Suppressor macrophage treated with lipopolysaccharide for 4 hours (primary cell): ENCODE measurements at regions not wholly inside any gene's neighbourhood (a gene's known extent, or its start where the extent isn't known, plus 50 kb on each side); places are given as distances from the start of the nearest gene placed in this dataset.
"Not testable (repeated sequence)": the region's sequence is repeated elsewhere in the genome, so short reads cannot be mapped to it uniquely, and the experiment has no call there.

Experiments used
- DNase-seq: peaks from one replicate; pipeline ENCODE4 v3.0.0-alpha.2; 2020

DNA sequence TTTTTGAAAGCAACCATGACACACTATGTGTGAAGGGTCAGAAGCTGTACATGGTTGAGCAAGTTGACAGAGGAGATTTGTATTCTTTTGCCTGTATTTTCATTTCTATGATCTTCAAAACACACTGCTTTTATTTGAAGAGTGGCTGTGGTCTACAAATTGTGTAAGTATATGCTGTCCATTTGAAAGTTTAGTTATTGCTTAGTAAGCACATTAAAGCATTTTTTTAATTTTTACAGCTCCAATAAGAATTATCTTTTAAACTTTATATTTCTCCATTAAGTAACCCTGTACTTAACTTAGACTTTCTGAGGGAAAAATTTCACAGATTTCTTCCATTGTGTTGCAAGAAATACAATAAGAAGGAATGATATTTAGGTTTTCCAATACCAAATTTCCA lies 915.2 kb downstream of the SLC6A15 start:
- no peak for DNase-seq

DNA sequence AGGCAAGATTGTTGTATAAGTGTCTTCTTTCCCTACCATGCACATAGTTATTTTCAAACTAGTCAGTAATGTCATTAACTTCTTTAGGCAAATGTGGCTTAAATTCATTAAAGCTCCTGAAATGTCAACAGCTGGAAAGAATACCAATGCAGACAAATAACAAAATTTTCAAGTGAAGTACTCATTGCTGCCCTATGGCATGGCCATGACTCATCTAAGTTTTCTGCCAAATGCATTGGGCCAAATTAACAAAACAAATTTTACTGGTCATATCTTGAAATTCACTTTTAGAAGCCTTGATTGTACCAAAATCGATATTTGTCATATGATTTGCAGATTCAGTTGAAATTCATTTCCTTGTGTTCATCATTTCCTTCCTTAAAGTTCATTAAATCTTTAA lies 915.9 kb downstream of the SLC6A15 start:
- no peak for DNase-seq

DNA sequence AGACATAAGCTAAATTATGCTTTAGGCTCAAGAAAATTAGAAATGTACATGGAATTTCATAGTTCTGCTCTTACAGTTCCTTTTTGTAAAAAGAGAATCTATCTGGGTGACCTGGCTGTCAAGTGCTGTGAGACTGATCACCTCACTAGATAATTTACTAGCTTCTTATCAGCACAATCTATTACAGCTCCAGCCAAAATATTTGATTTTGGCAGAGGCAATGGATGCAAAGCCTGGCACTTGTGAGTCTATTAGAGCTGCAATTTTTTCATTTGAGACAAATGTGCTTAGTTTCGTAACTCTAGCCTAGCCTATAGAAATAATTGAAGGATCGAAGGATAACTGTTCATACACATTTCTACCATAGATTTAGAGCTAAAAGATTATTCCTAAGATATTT lies 927.5 kb downstream of the SLC6A15 start:
- no peak for DNase-seq

DNA sequence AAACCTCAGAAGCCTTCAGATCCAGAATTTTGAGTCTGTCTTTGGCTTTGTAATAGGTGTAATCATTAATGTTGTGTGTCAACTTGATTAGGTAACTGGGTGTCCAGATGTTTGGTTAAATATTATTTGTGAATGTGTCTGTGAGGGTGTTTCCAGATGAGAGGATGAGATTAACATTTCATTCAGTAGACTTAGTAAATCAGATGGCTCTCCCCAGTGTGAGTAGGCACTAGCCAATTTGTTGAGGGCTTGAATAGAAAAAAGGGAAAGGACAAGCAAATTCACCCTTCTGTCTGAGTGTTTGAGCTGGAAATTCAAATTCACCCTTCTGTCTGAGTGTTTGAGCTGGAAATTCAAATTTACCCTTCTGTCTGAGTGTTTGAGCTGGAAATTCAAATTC lies 932.2 kb downstream of the SLC6A15 start:
- no peak for DNase-seq

DNA sequence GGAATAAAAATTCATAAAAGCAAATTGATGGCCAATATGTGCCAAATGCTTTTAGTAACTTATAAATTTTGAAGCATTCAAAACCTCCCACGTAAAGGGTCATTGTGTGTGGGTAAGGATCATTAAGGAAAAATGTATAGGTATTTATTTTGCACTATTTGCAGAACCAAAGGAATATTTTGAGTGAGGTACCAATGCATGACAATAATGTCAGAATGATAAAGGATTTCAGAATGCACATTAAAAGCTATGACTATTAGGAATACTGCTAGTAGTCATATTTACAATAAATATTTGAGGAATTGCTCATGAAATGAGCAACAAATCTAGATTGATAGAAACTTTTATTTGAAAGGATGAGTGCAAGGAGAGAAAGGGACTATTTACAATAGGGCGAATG lies 932.8 kb downstream of the SLC6A15 start:
- no peak for DNase-seq

DNA sequence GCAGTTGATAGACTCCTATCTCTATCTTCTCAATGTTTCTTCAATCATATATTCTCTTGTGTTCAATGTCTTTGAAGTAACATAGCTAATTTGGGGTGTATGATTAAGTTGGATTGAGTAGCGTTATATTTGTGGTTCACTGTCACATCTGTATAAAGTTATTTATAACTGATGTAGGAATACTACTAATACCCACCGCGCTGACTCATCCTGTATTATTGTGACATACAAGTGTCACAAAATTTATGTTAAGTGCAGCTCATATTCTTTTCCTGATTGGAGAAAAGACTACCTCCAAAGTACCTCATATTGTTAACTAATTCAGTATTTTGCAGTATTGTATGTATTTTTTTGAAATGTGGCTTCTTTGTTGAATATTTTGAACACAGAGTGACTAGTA lies 940.8 kb downstream of the SLC6A15 start:
- no peak for DNase-seq

DNA sequence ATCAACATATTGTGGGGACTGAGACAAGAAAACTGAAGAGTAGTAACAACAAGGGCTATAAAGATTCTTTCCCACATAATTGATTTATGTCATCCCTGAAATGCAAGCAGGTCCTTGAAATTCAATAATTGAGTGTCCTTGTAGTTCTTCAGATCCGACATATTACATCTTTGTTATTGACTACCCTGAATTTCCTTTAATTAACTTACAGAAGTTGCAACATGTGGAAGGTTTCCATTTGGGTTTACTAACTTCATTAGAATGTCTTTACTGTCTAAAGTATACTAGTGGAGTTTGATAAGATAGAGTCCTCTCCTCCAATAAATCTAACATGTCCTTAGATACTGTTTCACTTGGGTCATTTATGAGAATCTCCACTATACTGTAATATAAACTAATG lies 951.8 kb downstream of the SLC6A15 start:
- no peak for DNase-seq

DNA sequence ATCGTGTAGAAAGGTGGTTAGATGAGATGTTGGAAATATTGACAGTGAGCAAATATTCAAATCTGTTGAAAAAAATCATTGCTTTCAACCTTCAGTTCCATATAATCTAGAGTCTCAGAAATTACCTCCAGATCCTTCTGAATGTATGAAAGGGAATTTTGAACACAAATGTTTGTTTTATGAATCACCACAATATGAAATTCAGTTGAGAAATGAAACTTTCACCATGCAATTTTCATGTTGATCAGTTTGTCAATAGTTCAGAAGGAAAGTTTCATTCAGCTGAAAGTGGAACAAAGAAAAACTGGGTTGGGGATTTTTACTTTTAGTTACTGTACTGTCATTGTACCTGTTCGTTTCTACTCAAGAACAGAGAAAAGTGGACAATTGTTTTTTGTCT lies 953.6 kb downstream of the SLC6A15 start:
- no peak for DNase-seq

DNA sequence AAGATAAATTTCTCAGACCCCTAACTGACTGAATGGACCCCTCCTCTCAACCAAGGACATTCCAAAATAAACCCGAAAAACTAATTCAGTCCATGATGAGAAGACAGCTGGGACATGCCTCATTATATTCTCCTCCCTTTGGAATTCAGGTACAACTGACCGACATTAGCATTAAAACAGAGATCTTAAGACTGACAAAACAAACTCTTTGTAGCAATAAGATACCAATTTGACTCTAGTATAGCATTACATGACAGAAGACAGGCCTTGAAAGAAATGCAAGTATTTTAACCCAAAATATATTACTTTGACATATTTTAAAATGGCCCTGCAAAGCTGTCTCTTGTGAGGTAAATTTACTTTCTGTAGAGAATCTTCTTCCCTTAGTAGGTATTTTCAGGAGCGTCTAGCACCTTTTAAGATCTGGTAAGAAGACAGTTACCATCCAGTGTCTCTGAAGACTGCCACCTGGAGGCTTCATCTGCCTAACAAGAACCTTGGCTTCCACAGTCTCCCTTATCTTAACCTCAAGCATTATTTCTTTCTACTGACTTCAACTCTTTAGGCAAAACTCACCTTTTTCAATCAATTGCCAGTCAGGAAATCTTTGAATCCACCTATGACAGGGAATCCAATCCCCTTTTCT lies 957.5 kb downstream of the SLC6A15 start:
- no peak for DNase-seq

DNA sequence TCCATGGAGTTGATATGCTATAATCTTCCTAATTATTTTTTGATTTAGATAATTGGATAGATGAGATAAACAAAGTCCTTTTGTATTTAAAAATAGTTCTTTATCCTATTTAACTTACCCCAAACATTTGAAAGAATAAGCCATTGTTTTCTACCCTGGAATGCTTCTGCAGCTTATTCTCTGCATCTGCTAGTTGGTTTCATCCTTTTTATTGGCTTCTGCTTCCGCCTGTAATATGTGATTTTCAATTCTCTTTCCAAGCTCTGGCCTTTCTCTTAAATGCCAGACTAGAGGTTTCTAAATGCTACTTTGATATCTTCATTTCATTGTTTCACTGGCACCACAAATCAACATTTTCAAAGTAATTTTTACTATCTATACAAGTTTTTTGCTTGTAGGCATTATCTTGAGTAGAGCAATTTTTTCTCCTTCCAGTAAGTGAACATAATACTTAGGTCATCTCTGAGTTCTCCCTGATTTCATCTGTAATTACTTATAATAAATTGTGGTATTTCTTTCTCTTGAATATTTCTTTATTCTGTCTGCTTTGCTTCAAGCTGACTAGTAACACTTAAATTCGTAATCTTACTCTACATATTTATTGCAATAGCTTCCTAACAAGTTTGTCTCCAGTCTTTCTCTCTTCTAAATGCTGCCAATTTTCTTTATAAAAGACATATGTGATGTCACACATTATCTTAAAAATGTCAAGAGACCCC lies 958.4 kb downstream of the SLC6A15 start:
- DNase-seq = no peak

DNA sequence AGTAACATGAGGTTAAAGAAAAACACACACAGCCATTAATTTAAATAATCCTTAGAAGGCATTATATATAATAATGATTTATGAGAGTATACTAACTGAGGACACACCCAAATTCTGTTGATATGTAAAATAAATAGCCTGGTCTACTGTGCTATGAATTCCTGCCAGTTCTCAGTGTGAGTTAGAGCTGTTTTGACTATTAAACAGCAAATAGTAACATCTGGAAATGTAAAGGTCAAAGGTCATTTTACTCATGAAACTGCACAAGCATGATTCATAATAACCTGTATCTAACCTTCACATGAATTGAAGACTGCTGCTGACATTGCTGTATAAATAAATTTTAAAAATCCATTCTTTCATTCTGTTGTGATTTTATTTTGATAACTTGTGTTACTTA lies 966.7 kb downstream of the SLC6A15 start:
- no peak for DNase-seq

DNA sequence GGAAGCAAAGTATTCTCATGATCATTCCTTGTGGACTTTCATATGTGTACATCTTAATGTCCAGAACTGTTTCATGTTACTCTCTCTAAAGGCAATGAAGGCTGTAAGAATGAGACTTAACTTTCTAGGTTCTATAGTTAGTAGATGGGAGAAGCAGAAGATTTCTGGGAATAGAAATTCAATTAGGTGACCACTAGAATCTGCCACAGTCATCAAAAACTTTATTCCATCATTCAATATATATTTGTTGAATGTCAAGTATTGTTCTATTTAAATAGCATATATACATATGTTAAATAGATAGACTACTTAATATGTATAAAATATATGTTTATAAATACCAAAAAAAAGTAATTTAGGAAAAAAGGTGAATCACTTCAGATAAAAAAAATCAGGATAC lies 972.9 kb downstream of the SLC6A15 start:
- DNase-seq = no peak

DNA sequence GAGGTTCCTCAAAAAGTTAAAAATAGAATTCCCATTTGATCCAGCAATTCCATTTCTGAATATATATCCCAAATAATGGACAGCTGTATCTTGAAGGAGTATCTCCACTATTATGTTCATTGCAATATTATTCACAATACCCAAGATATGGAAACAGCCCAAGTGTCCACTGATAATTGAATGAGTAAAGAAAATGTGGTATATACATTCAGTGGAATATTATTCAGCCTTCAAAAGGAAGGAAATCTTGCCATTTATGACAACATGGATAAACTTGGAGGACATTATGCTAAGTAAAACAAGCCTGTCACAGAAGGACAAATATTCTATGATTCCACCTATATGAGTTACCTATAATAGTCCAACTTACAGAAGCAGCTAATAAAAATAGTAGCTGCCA lies 979.0 kb downstream of the SLC6A15 start:
- no peak for DNase-seq

DNA sequence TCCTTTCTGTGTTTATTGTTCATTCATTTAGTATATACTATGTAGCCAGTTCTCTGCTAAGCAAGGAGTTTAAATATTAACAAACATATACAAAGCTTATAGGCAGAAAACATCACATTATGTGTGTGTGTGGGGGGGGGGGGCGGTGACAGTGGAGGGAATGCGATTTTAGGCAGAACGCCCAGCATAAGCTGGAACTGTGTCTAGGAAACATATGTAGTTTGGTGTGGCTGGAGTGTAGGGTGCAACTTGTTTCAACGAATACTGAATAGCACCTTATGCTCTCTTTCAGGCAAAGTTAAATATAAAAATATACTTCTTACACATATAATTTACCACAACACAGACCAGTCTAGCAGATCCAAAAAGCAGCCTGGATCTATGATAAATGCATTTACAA lies 980.6 kb downstream of the SLC6A15 start:
- DNase-seq = no peak

DNA sequence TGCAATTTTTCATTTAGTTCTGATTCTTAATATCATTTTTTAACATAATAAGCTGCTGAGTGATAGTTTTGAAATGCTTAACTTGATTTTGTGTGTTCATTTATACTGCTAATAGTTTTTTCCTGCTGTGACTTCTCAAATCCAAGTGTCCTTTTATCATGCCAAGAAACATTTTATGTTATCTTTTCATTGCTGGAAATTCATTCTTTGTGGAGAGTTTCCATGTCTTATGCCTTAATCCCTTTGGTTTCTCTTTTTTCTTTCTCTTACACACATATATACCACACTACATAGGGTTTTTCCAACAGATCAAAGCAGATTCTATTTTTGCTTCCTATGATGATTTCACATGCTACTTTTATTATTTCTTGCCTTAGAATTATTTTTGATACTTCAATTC lies 981.1 kb downstream of the SLC6A15 start:
- DNase-seq = no peak

DNA sequence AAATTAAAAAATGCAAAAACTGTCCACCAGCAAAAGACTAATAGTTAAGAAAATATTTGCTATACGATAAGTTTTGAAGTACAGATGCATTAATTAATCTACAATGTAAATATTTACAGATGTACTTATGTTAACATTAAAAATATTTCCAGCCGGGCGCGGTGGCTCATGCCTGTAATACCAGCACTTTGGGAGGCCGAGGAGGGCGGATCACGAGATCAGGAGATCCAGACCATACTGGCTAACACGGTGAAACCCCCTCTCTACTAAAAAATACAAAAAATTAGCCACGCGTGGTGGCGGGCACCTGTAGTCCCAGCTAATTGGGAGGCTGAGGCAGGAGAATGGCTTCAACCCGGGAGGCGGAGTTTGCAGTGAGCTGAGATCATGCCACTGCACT lies 982.8 kb downstream of the SLC6A15 start:
- DNase-seq = not testable (repeated sequence)

DNA sequence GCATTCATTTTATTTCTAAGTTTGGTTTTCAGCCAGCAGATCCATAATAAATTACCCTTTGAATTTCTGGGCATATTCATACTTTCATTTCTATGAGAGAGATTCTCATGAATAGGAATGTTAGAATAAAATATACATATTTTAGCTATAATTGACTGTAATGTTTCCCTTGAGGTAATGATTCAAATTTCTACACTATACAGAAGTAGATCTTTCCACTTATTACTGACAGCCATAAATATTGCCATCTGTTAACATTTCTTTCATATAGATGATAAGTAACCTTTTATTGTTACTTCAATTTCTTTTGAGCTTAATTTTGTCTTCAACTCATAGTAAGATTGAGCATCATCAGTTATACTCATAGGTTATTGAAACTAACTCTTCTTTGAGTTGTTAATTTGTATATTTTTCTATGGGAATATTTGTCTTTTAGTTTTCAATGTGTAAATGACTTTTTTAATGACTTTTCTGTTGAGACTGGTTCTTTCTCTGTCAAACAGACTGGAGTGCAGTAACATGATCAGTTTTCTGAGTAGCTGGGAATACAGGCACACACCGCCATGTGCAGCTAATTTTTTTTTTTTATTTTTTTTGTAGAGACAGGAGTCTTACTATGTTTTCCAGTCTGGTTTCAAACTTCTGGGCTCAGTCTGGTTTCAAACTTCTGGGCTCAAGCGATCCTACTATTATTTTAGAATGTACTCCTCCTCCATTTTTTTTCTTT lies 991.6 kb downstream of the SLC6A15 start:
- DNase-seq = no peak

DNA sequence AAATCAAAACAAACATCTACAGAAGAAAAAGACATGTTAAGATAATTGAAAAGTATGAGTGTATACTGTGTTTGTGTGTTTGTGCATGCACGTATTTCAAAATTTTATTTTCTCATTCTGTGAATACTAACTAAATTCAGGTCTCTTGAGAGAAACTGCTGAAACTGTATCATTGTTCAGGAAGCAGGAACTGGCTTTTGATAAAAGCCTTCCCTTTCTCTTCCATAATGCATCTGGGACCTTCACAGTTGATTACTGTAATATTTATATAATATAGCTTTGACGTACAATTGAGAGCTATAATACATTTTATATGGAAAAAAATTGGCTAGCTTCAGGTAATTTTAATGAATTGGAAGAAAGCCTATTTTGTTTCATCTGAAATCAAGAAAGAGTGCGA lies 993.5 kb downstream of the SLC6A15 start:
- DNase-seq = no peak

DNA sequence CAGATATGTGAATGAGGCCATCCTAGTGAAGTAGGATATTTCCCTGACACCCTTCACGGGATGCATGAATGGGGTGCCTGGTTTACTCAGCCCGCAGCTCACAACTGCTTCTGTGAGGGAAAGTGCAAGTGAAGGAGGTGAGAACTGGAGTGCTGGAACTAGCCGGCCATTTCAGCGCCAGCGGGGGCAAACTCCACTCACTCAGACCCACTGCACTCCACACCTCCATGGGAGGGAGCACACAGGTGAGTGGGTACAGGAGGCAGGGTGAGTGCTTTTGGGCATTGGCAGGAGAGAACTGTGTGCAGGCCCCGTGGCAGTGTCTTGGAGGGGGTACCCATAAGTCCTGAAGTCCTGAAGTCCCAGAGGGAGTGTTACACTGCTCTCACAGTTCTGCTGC lies 1008.4 kb downstream of the SLC6A15 start:
- DNase-seq = no peak

DNA sequence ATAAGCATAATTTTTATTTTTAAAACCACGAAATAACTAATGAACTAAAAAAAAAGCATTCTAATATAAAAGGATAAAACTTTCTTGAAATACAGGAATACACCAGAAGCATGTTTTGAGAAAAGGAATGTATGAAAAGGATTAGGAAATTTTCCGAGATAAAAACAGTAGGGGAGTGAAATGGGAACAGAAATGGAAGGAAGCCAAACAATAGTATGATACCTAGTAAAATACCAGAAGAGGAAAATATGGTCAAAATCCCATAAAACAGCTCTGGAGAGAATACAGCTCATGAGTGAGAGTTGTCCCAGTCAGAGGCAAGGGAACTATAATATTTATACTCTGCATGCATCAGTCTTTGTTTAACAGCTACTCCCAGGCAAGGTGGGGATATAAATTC lies 1016.2 kb downstream of the SLC6A15 start:
- no peak for DNase-seq

DNA sequence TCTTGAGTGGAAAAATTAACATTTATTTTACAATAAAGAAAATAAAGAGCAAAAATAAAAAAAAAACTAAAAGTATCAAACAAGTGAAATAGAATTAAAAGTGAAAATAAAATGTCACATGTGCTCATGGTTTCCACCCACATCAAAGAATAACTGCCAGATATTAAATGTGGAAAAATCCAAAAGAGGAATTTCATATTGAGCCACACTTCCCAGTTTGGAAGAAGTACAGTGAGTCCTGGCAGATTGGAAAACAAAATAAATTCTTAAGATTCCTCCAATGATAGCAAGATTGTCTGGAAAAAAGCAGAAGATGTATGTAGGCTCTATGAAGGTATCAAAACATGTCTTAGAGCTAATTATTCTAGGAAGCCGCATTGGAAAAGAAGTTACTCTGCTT lies 1019.5 kb downstream of the SLC6A15 start:
- DNase-seq = no peak

DNA sequence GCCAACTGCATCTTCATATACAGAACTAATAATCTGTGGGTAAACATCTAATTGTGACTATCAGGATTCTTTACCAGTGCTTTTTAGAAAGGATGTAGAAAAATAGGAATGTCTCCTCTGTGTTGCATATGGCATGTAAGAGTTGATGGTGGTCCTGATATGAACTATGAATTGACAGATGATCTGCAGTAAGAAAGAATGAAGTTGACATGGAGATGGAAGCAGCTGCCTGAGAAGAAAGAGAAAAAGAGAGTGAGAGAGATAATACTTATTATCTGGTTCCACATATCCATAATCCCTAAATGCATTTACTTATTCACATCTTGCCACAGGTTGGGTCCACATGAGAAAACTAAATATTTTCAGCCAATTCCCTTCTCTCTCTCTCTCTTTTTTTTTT lies 1022.9 kb downstream of the SLC6A15 start:
- DNase-seq = no peak

DNA sequence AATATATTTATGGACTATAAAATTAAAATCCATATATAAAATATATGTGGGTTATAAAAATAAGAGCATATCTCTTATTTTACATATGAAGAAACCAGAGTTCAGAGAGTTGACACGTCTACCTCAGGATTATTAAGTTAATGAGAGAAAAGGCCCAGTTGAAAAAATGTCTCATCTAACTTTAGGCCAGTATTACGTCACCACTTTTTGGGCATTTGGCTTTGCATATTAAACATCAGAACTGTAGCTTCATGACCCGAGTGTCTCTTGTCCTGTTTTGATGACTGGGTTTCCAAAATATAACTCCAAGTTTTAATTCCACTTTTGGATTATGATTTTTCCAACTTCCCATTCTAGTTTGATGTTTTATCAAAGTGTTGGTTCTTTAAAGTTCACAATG lies 1026.1 kb downstream of the SLC6A15 start:
- no peak for DNase-seq

DNA sequence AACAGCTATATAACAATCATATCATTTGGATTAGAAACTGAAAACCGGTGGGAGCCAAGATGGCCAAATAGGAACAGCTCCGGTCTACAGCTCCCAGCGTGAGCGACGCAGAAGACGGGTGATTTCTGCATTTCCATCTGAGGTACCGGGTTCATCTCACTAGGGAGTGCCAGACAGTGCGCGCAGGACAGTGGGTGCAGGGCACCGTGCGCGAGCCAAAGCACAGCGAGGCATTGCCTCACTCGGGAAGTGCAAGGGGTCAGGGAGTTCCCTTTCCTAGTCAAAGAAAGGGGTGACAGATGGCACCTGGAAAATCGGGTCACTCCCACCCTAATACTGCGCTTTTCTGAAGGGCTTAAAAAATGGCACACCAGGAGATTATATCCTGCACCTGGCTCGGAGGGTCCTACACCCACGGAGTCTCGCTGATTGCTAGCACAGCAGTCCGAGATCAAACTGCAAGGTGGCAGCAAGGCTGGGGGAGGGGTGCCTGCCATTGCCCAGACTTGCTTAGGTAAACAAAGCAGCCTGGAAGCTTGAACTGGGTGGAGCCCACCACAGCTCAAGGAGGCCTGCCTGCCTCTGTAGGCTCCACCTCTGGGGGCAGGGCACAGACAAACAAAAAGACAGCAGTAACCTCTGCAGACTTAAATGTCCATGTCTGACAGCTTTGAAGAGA lies 1041.5 kb downstream of the SLC6A15 start:
- not testable (repeated sequence) for DNase-seq
